ENCODE measurements at regions not wholly inside any gene's neighbourhood (a gene's known extent, or its start where the extent isn't known, plus 50 kb on each side); places are given as distances from the start of the nearest gene placed in this dataset.
"Not testable (repeated sequence)": the region's sequence is repeated elsewhere in the genome, so short reads cannot be mapped to it uniquely, and the experiment has no call there.

- DNase-seq: no peak
Observed at GRCh38 chr15:62902821-62903220, 139.7 kb upstream of the TPM1 start.

- no peak for DNase-seq
Observed at GRCh38 chr15:62903437-62903836, 139.1 kb upstream of the TPM1 start.

GRCh38 chr15:62904041-62904910 lies 138.3 kb upstream of the TPM1 start:
- no peak for DNase-seq

GRCh38 chr15:62906627-62907026 lies 135.9 kb upstream of the TPM1 start:
- DNase-seq: no peak

- no peak for DNase-seq
Observed at GRCh38 chr15:62907275-62907674, 135.3 kb upstream of the TPM1 start.

- DNase-seq: not testable (repeated sequence)
Observed at GRCh38 chr15:62908341-62908740, 134.2 kb upstream of the TPM1 start.

- no peak for DNase-seq
Observed at GRCh38 chr15:62909257-62909656, 133.3 kb upstream of the TPM1 start.

- no peak for DNase-seq
Observed at GRCh38 chr15:62912282-62912681, 130.3 kb upstream of the TPM1 start.

GRCh38 chr15:62912808-62913207 lies 129.7 kb upstream of the TPM1 start:
- DNase-seq: no peak

GRCh38 chr15:62913246-62913645 lies 129.3 kb upstream of the TPM1 start:
- DNase-seq: no peak

- no peak for DNase-seq
Observed at GRCh38 chr15:62914461-62915079, 128.0 kb upstream of the TPM1 start.

GRCh38 chr15:62920682-62921502 lies 121.7 kb upstream of the TPM1 start:
- no peak for DNase-seq

- no peak for DNase-seq
Observed at GRCh38 chr15:62922514-62922913, 120.0 kb upstream of the TPM1 start.

- no peak for DNase-seq
Observed at GRCh38 chr15:62925875-62926274, 116.7 kb upstream of the TPM1 start.

- DNase-seq: no peak
Observed at GRCh38 chr15:62927196-62927595, 115.4 kb upstream of the TPM1 start.

GRCh38 chr15:62927836-62928235 lies 114.7 kb upstream of the TPM1 start:
- no peak for DNase-seq

GRCh38 chr15:62928242-62928999 lies 114.1 kb upstream of the TPM1 start:
- DNase-seq: no peak

GRCh38 chr15:62929000-62929357 lies 113.6 kb upstream of the TPM1 start:
- no peak for DNase-seq

- no peak for DNase-seq
Observed at GRCh38 chr15:62931650-62932049, 110.9 kb upstream of the TPM1 start.

- DNase-seq: no peak
Observed at GRCh38 chr15:62932436-62932835, 110.1 kb upstream of the TPM1 start.

GRCh38 chr15:62933386-62933785 lies 109.2 kb upstream of the TPM1 start:
- DNase-seq: no peak

GRCh38 chr15:62934236-62934971 lies 108.1 kb upstream of the TPM1 start:
- no peak for DNase-seq
